ENCODE measurements at regions not wholly inside any gene's neighbourhood (a gene's known extent, or its start where the extent isn't known, plus 50 kb on each side); places are given as distances from the start of the nearest gene placed in this dataset.

- no peak for TF ChIP-seq STAT1 (IDR thresholded peaks at IDR 0.05; ENCODE audit: unreplicated experiment)
Measured at GRCh38 chr6:170032197-170032596, 258.7 kb downstream of the DLL1 start (continued).

GRCh38 chr6:170031684-170032121, 259.2 kb downstream of the DLL1 start:
- Histone ChIP-seq H3K36me3 (ENCODE audit: insufficient read depth) (0 out of 2 replicates have a peak, but pooled peaks cover 3% of the 10 kb centered on the region), H3K27me3 (ENCODE audit: insufficient read depth) (no peaks in the 10 kb centered on the region), H3K4me3 (no peak overlapping the region), H3F3A (replicated peaks; ENCODE audit: low read depth) (no peaks in the 10 kb centered on the region), H3K4me2 (no peak overlapping the region), H4K20me1 (replicated peaks; ENCODE audit: insufficient read depth) (no peaks in the 10 kb centered on the region), H3K9me2 (ENCODE audit: insufficient read depth) (peaks cover 8% of the 10 kb centered on the region; the same call in 1 of the 2 replicates), H3K4me1 (ENCODE audit: insufficient read depth) (no peaks in the 10 kb centered on the region; the same call in 1 of the 2 replicates), H2AFZ (no peak overlapping the region), H3K27ac (ENCODE audit: low read depth) (no peak overlapping the region), H3K79me2 (replicated peaks; ENCODE audit: insufficient read depth) (no peaks in the 10 kb centered on the region)
- TF ChIP-seq ZNF462 (CRISPR knock-in tag; IDR thresholded peaks at IDR 0.05), result no peak
- TF ChIP-seq EZH2phosphoT487 (IDR thresholded peaks at IDR 0.05; ENCODE audit: unreplicated experiment), result no peak
- no peak for TF ChIP-seq ZNF114 (CRISPR knock-in tag; IDR thresholded peaks at IDR 0.05)
- no peak for TF ChIP-seq NANOG (IDR thresholded peaks at IDR 0.05; ENCODE audit: borderline replicate concordance)
- no peak for TF ChIP-seq EZH2 (IDR thresholded peaks at IDR 0.05; ENCODE audit: low read depth, unreplicated experiment)
- TF ChIP-seq STAT1 (IDR thresholded peaks at IDR 0.05; ENCODE audit: unreplicated experiment), result no peak
- TF ChIP-seq ETS1 (IDR thresholded peaks at IDR 0.05), result no peak
- no peak for TF ChIP-seq REST (IDR thresholded peaks at IDR 0.05; ENCODE audit: unreplicated experiment)
- no peak for TF ChIP-seq POLR2AphosphoS5 (IDR thresholded peaks at IDR 0.05; ENCODE audit: low read depth)
- Mint-ChIP-seq H3K9me3 (peaks cover 34% of the 10 kb centered on the region), H3K36me3 (ENCODE audit: low read depth) (peaks cover 27% of the 10 kb centered on the region), H3K4me3 (no peak overlapping the region), H3K4me1 (peaks cover 13% of the 10 kb centered on the region), H3K27ac (no peak overlapping the region), H3K27me3 (ENCODE audit: insufficient read depth, low read depth, poor library complexity) (peaks cover 11% of the 10 kb centered on the region)
- ATAC-seq (no peak), DNase-seq (ENCODE audit: low spot score) (no peak)

Measured in GM23338 (cell line).